Neural cell (in vitro differentiated cells): ENCODE measurements at regions not wholly inside any gene's neighbourhood (a gene's known extent, or its start where the extent isn't known, plus 50 kb on each side); places are given as distances from the start of the nearest gene placed in this dataset.

Source experiments
- H2AFZ ChIP-seq: fragments of 200-600, 300-800 bp; sonication (generic), shearing (Covaris generic); 2 replicates; pipeline ENCODE4 v1.6.0; 2014; ENCODE audit warnings: low read depth, mild to moderate bottlenecking, antibody characterized with exemption, low read length, moderate library complexity
- H3F3A ChIP-seq: fragments of 200-600 bp; shearing (Covaris generic); 2 replicates; pipeline ENCODE4 v1.6.1; 2016; ENCODE audit warnings: mild to moderate bottlenecking, moderate library complexity, mixed read lengths, antibody characterized with exemption, low read length; ENCODE audit not compliant: insufficient read depth, poor library complexity, severe bottlenecking
- H3K27ac ChIP-seq: fragments of 200-600, 300-800 bp; sonication (generic), shearing (Covaris generic); 2 replicates; pipeline ENCODE4 v1.5.1; 2014; ENCODE audit warnings: mild to moderate bottlenecking, low read length, moderate library complexity
- H3K27me3 ChIP-seq: fragments of 300-800, 200-600 bp; sonication (generic), shearing (Covaris generic); 2 replicates; pipeline ENCODE4 v1.6.0; 2014; ENCODE audit warnings: mild to moderate bottlenecking, low read depth, low read length, moderate library complexity; ENCODE audit not compliant: insufficient read depth
- H3K36me3 ChIP-seq: fragments of 300-800, 200-600 bp; sonication (generic), shearing (Covaris generic); 2 replicates; pipeline ENCODE4 v1.5.1; 2014; ENCODE audit warnings: mild to moderate bottlenecking, antibody characterized with exemption, low read length, moderate library complexity; ENCODE audit not compliant: insufficient read depth
- H3K4me2 ChIP-seq: fragments of 300-800, 200-600 bp; sonication (generic), shearing (Covaris generic); 2 replicates; pipeline ENCODE4 v1.6.0; 2014; ENCODE audit warnings: mild to moderate bottlenecking, low read length
- H3K4me3 ChIP-seq: fragments of 300-800, 200-600 bp; sonication (generic), shearing (Covaris generic); 2 replicates; pipeline ENCODE4 v1.5.1; 2014; ENCODE audit warnings: mild to moderate bottlenecking, low read length, moderate library complexity
- H3K79me2 ChIP-seq: fragments of 200-600 bp; shearing (Covaris generic); replicated peaks from 2 replicates; pipeline ENCODE4 v1.6.0; 2014; ENCODE audit warnings: mild to moderate bottlenecking, low read length, moderate library complexity; ENCODE audit not compliant: insufficient read depth
- H3K9ac ChIP-seq: fragments of 300-800, 200-600 bp; sonication (generic), shearing (Covaris generic); 2 replicates; pipeline ENCODE4 v1.6.1; 2016; ENCODE audit warnings: mild to moderate bottlenecking, low read length, mixed read lengths
- H3K9me2 ChIP-seq: fragments of 200-600 bp; shearing (Covaris generic); 2 replicates; pipeline ENCODE4 v1.6.1; 2016; ENCODE audit warnings: mild to moderate bottlenecking, low read length, mixed read lengths; ENCODE audit not compliant: insufficient read depth
- H3K9me3 ChIP-seq: fragments of 200-600, 300-800 bp; sonication (generic), shearing (Covaris generic); 2 replicates; pipeline ENCODE4 v1.6.1; 2016; ENCODE audit warnings: mild to moderate bottlenecking, mixed run types, low read length, moderate library complexity, mixed read lengths
- H4K20me1 ChIP-seq: fragments of 200-600 bp; shearing (Covaris generic); 2 replicates; pipeline ENCODE4 v1.6.1; 2016; ENCODE audit warnings: mild to moderate bottlenecking, mixed run types; ENCODE audit not compliant: insufficient read depth
- CTCF ChIP-seq: fragments of 450-650 bp; IDR thresholded peaks from 2 replicates; pipeline ENCODE4 v1.5.1; 2014; ENCODE audit warnings: antibody characterized with exemption, mild to moderate bottlenecking, moderate library complexity; ENCODE audit not compliant: poor library complexity, severe bottlenecking
- EP300 ChIP-seq: fragments of 450-650 bp; conservative IDR thresholded peaks from 2 replicates; pipeline ENCODE4 v1.6.1; 2014; ENCODE audit warnings: antibody characterized with exemption, mild to moderate bottlenecking, moderate library complexity; ENCODE audit not compliant: poor library complexity, severe bottlenecking
- EZH2 ChIP-seq: fragments of 200-600, 300-800 bp; shearing (Covaris generic), sonication (generic); IDR thresholded peaks from 2 replicates; pipeline ENCODE4 v1.6.1; 2014; ENCODE audit warnings: antibody characterized with exemption, low read length, borderline replicate concordance, mild to moderate bottlenecking; ENCODE audit not compliant: insufficient read depth, poor library complexity, severe bottlenecking
- MXI1 ChIP-seq: fragments of 450-650 bp; conservative IDR thresholded peaks from 2 replicates; pipeline ENCODE4 v1.6.1; 2014; ENCODE audit warnings: antibody characterized with exemption, mild to moderate bottlenecking; ENCODE audit not compliant: poor library complexity, severe bottlenecking
- POLR2AphosphoS5 ChIP-seq: IDR thresholded peaks from 2 replicates; pipeline ENCODE4 v1.6.1; 2012
- RAD21 ChIP-seq: fragments of 450-650 bp; conservative IDR thresholded peaks from 2 replicates; pipeline ENCODE4 v1.6.1; 2014; ENCODE audit warnings: antibody characterized with exemption, mild to moderate bottlenecking, moderate library complexity
- REST ChIP-seq: IDR thresholded peaks from 2 replicates; pipeline ENCODE4 v1.6.1; 2012; ENCODE audit warnings: borderline replicate concordance
- SMC3 ChIP-seq: fragments of 450-650 bp; conservative IDR thresholded peaks from 2 replicates; pipeline ENCODE4 v1.6.1; 2014; ENCODE audit warnings: antibody characterized with exemption, mild to moderate bottlenecking, moderate library complexity; ENCODE audit not compliant: poor library complexity
- TAF1 ChIP-seq: IDR thresholded peaks from 2 replicates; pipeline ENCODE4 v1.6.1; 2012; ENCODE audit warnings: low read depth

GRCh38 chr4:106424426-106424825 is 55.8 kb upstream of the GIMD1 start:
- Histone ChIP-seq H3K9me3 (no peaks in the 10 kb centered on the region), H3K9ac (no peak overlapping the region), H3K27ac (no peak overlapping the region), H3K4me2 (no peak overlapping the region), H4K20me1 (no peaks in the 10 kb centered on the region), H2AFZ (no peak overlapping the region), H3K79me2 (no peaks in the 10 kb centered on the region), H3F3A (no peaks in the 10 kb centered on the region), H3K4me3 (no peak overlapping the region), H3K36me3 (no peaks in the 10 kb centered on the region), H3K27me3 (no peaks in the 10 kb centered on the region), H3K9me2 (no peaks in the 10 kb centered on the region)
- TF ChIP-seq EP300 (no peak), SMC3 (no peak), POLR2AphosphoS5 (no peak), REST (no peak), RAD21 (no peak), TAF1 (no peak), CTCF (no peak)

GRCh38 chr4:106423791-106424190 is 55.2 kb upstream of the GIMD1 start:
- TF ChIP-seq CTCF, result no peak
- TF ChIP-seq EZH2, result no peak
- no peak for TF ChIP-seq EP300
- TF ChIP-seq SMC3, result no peak
- TF ChIP-seq POLR2AphosphoS5, result no peak
- TF ChIP-seq MXI1, result no peak
- no peak for TF ChIP-seq RAD21
- no peak for TF ChIP-seq REST
- TF ChIP-seq TAF1, result no peak
- Histone ChIP-seq H3K9ac (no peak overlapping the region), H3K9me3 (no peaks in the 10 kb centered on the region), H3K36me3 (no peaks in the 10 kb centered on the region), H2AFZ (no peak overlapping the region), H3K4me3 (no peak overlapping the region), H3K4me2 (no peak overlapping the region), H3K27me3 (no peaks in the 10 kb centered on the region), H3K27ac (no peak overlapping the region), H4K20me1 (no peaks in the 10 kb centered on the region), H3F3A (no peaks in the 10 kb centered on the region), H3K79me2 (no peaks in the 10 kb centered on the region), H3K9me2 (no peaks in the 10 kb centered on the region)
